ENCODE measurements at regions not wholly inside any gene's neighbourhood (a gene's known extent, or its start where the extent isn't known, plus 50 kb on each side); places are given as distances from the start of the nearest gene placed in this dataset.
A peak's percentile ranks its signal among the peaks of the same experiment; 100 is the strongest.

- CTCF ChIA-PET = interaction anchor here (0.6 to 3.8 kb wide), 12 partner anchors 8 to 77 kb away, joined by 3 to 21 read pairs (median 4); no protein-coding TSS in a partner anchor
- Histone ChIP-seq H3K27me3 (replicated peaks in 1 of 2; ENCODE audit: control insufficient read depth in 2 of 2, extremely low read depth in 1 of 2, insufficient read depth in 2 of 2, low read length in 1 of 2) (no peaks in the 10 kb centered on the region), H3K36me3 (ENCODE audit: control insufficient read depth in 2 of 2, extremely low read depth in 1 of 2, insufficient read depth in 1 of 2, low read length in 1 of 2) (peaks cover 6 to 14% of the 10 kb centered on the region in 2 donors), H3K9me3 (no peaks in the 10 kb centered on the region), H3K27ac (ENCODE audit: low read length) (peak overlapping the region; percentile 47), H3K4me3 (ENCODE audit: control insufficient read depth in 1 of 2, extremely low read depth in 1 of 2, low read length in 1 of 2) (no peak overlapping the region), H3K4me1 (ENCODE audit: control insufficient read depth in 1 of 2, extremely low read depth in 1 of 2, insufficient read depth in 2 of 2, low read length in 2 of 2) (peaks cover 4 to 61% of the 10 kb centered on the region in 2 experiments)
- H3K4me1 Mint-ChIP-seq = peaks cover 92 to 96% (median 95%) of the 10 kb centered on the region in 3 donors
- no peaks in the 10 kb centered on the region for H3K27me3 Mint-ChIP-seq
- peak overlapping the region in 2 of 3 donors; percentile 45 to 54 for H3K4me3 Mint-ChIP-seq
- ATAC-seq (replicated peaks in 1 of 4) (peak; percentile 32 to 53 (median 47)), DNase-seq (peak in 21 of 35 experiments; percentile 21 to 64 (median 33))
- POLR2A ChIA-PET = interaction anchor here (0.5 to 3.7 kb wide), 19 partner anchors 9 to 177 kb away, joined by 3 to 33 read pairs (median 4); no protein-coding TSS in a partner anchor
- H3K36me3 Mint-ChIP-seq = peaks cover 48% of the 10 kb centered on the region
- H3K9me3 Mint-ChIP-seq = no peaks in the 10 kb centered on the region
- 74% methylated on average over 2 of the region's 4 CpGs for WGBS (ENCODE audit: insufficient coverage)
- H3K27ac Mint-ChIP-seq = peak overlapping the region; percentile 87 to 95
Observed at GRCh38 chr7:130929896-130930659, 196.1 kb upstream of the KLF14 start.

DNA sequence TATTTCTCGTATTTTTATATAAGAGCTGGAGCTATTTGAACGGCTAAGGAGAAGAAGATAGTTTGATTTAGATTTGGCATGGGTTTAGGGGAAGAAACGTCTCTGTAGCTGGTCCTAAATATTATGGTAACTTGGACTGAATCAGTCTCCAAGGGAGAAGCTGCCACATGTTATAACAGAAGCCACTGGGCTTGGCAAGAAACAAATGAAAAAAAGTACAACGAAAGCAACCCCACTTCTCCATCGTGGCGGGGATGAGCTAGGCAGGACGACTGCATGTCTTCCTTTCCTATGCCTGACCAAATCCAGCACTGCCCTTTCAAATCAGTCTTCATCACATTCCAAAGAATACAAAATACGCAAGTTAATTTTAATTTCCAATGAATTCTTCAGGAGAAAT is 196.7 kb upstream of the KLF14 start:
- ATAC-seq (replicated peaks in 1 of 4) (no peak), DNase-seq (no peak)
- H3K4me3 ChIP-seq (ENCODE audit: control insufficient read depth in 1 of 2, extremely low read depth in 1 of 2, low read length in 1 of 2) = no peak overlapping the region
- no peaks in the 10 kb centered on the region for H3K27me3 Mint-ChIP-seq
- no peaks in the 10 kb centered on the region for H3K27me3 ChIP-seq (replicated peaks in 1 of 2; ENCODE audit: control insufficient read depth in 2 of 2, extremely low read depth in 1 of 2, insufficient read depth in 2 of 2, low read length in 1 of 2)
- H3K4me1 Mint-ChIP-seq = peaks cover 92 to 96% (median 95%) of the 10 kb centered on the region in 3 donors
- peaks cover 49% of the 10 kb centered on the region for H3K36me3 Mint-ChIP-seq
- H3K4me1 ChIP-seq (ENCODE audit: control insufficient read depth in 1 of 2, extremely low read depth in 1 of 2, insufficient read depth in 2 of 2, low read length in 2 of 2) = peaks cover 4 to 63% of the 10 kb centered on the region in 2 experiments
- ChIA-PET CTCF (interaction anchor here (0.6 to 3.8 kb wide), 10 partner anchors 8 to 76 kb away, joined by 3 to 21 read pairs (median 4); no protein-coding TSS in a partner anchor), POLR2A (interaction anchor here (0.5 to 3.7 kb wide), 18 partner anchors 8 to 127 kb away, joined by 3 to 33 read pairs (median 4); no protein-coding TSS in a partner anchor)
- H3K9me3 ChIP-seq = no peaks in the 10 kb centered on the region
- peak overlapping the region in 2 of 3 donors; percentile 45 to 54 for H3K4me3 Mint-ChIP-seq
- H3K36me3 ChIP-seq (ENCODE audit: control insufficient read depth in 2 of 2, extremely low read depth in 1 of 2, insufficient read depth in 1 of 2, low read length in 1 of 2) = peaks cover 6 to 17% of the 10 kb centered on the region in 2 donors
- peak overlapping the region; percentile 47 for H3K27ac ChIP-seq (ENCODE audit: low read length)
- WGBS (ENCODE audit: insufficient coverage) = 84% methylated on average over 7 of the region's 8 CpGs
- H3K9me3 Mint-ChIP-seq = no peaks in the 10 kb centered on the region
- peak overlapping the region; percentile 87 to 95 for H3K27ac Mint-ChIP-seq

DNA sequence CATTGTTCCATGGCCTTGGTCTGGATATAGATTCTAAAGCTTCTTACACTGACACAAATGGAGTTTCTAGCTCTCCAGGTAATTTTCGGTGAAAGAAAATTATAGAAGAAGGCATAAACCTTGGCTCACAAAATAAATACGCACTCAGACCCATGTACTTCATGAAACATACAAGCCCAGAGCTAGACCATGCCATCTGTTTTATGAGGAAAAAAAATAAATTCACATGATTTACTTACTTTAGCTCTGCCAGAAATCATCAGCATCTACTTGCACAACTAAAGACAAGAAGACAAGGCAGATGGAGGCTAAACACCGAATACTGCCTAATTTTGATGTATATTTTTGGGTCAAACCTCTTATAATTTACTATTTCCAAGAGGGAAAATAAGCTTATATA is 197.4 kb upstream of the KLF14 start:
- WGBS (ENCODE audit: insufficient coverage) = no CpG with 5 or more reads among the region's 3 CpGs
- H3K36me3 Mint-ChIP-seq = peaks cover 53% of the 10 kb centered on the region

GRCh38 chr7:130932088-130932487 is 198.1 kb upstream of the KLF14 start:
- CTCF ChIA-PET = interaction anchor here in 1 of 2 donors (1.2 to 3.8 kb wide), 4 partner anchors 18 to 108 kb away, joined by 4 to 21 read pairs (median 7); no protein-coding TSS in a partner anchor
- H3K27ac ChIP-seq (ENCODE audit: low read length) = no peak overlapping the region

More for the DNA sequence above, 197.4 kb upstream of the KLF14 start:
- H3K27ac Mint-ChIP-seq = peak overlapping the region; percentile 48 to 95
- peaks cover 3 to 21% of the 10 kb centered on the region in 2 donors for H3K36me3 ChIP-seq (ENCODE audit: control insufficient read depth in 2 of 2, extremely low read depth in 1 of 2, insufficient read depth in 1 of 2, low read length in 1 of 2)
- peak overlapping the region; percentile 47 for H3K27ac ChIP-seq (ENCODE audit: low read length)
- no peaks in the 10 kb centered on the region for H3K27me3 Mint-ChIP-seq
- no peaks in the 10 kb centered on the region for H3K9me3 Mint-ChIP-seq
- no peak for DNase-seq
- CTCF ChIA-PET = interaction anchor here in 1 of 2 donors (1.2 to 3.8 kb wide), 5 partner anchors 18 to 108 kb away, joined by 4 to 21 read pairs (median 8); no protein-coding TSS in a partner anchor
- H3K4me1 Mint-ChIP-seq = peaks cover 92 to 96% (median 95%) of the 10 kb centered on the region in 3 donors
- no peak for ATAC-seq (replicated peaks in 1 of 4)
- H3K4me1 ChIP-seq (ENCODE audit: control insufficient read depth in 1 of 2, extremely low read depth in 1 of 2, insufficient read depth in 2 of 2, low read length in 2 of 2) = peaks cover 2 to 63% of the 10 kb centered on the region in 2 experiments
- no peak overlapping the region for H3K4me3 Mint-ChIP-seq
- H3K4me3 ChIP-seq (ENCODE audit: control insufficient read depth in 1 of 2, extremely low read depth in 1 of 2, low read length in 1 of 2) = no peak overlapping the region
- POLR2A ChIA-PET = interaction anchor here (0.5 to 2.1 kb wide), 8 partner anchors 9 to 47 kb away, joined by 3 to 12 read pairs (median 6); no protein-coding TSS in a partner anchor
- H3K9me3 ChIP-seq = no peaks in the 10 kb centered on the region
- no peaks in the 10 kb centered on the region for H3K27me3 ChIP-seq (replicated peaks in 1 of 2; ENCODE audit: control insufficient read depth in 2 of 2, extremely low read depth in 1 of 2, insufficient read depth in 2 of 2, low read length in 1 of 2)

DNA sequence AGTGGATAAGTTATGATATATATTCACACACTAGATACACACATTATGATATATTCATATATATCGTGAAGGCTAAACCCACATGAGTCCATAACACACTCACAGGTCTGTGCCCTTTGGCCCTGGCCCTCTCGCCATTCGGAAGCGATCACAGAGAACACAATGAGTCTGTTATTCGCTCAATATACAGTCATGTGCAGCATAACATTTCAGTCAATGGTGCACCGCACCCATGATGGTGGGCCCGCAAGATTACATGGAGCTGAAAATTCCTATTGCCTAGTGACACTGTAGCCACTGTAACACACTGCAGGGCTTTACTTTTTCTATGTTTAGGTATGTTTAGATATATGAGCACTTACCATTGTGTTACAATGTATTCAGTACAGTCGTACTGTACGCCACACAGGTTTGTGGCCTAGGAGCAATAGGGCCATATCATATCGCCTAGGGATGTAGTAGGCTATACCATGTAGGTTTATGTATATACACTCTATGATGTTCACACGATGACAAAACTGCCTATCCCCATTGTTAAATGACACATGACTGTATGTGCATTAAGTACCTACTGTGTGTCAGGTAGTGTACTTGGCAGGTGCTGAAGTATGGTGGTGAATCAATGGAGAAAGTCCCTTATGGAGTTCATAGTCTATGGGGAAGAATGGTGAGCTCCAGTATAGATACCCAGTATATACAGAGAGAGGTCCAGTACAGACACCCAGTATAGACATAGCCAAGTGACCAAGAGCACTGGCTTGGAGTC is 198.8 kb upstream of the KLF14 start:
- H3K4me1 Mint-ChIP-seq = peaks cover 88 to 92% (median 91%) of the 10 kb centered on the region in 3 donors
- no peaks in the 10 kb centered on the region for H3K9me3 Mint-ChIP-seq
- 83% methylated on average over 6 of the region's 11 CpGs for WGBS (ENCODE audit: insufficient coverage)
- no peak overlapping the region for H3K27ac ChIP-seq (ENCODE audit: low read length)
- H3K9me3 ChIP-seq = no peaks in the 10 kb centered on the region
- H3K27ac Mint-ChIP-seq = peak overlapping the region in 1 of 2 donors; percentile 71
- CTCF ChIA-PET = interaction anchor here in 1 of 2 donors (1.2 to 1.6 kb wide), 3 partner anchors 19 to 107 kb away, joined by 4 to 8 read pairs (median 6); no protein-coding TSS in a partner anchor
- H3K36me3 ChIP-seq (ENCODE audit: control insufficient read depth in 2 of 2, extremely low read depth in 1 of 2, insufficient read depth in 1 of 2, low read length in 1 of 2) = peaks cover 3 to 21% of the 10 kb centered on the region in 2 donors
- no peak for DNase-seq
- peak in 1 of 4 experiments; percentile 12 for ATAC-seq (replicated peaks in 1 of 4)
- no peak overlapping the region for H3K4me3 Mint-ChIP-seq
- H3K36me3 Mint-ChIP-seq = peaks cover 53% of the 10 kb centered on the region
- H3K27me3 ChIP-seq (replicated peaks in 1 of 2; ENCODE audit: control insufficient read depth in 2 of 2, extremely low read depth in 1 of 2, insufficient read depth in 2 of 2, low read length in 1 of 2) = no peaks in the 10 kb centered on the region
- no peaks in the 10 kb centered on the region for H3K27me3 Mint-ChIP-seq
- POLR2A ChIA-PET = interaction anchor here (0.7 to 1.5 kb wide), 3 partner anchors 7 to 74 kb away, joined by 6 to 12 read pairs (median 7); no protein-coding TSS in a partner anchor
- H3K4me1 ChIP-seq (ENCODE audit: control insufficient read depth in 1 of 2, extremely low read depth in 1 of 2, insufficient read depth in 2 of 2, low read length in 2 of 2) = peaks cover 2 to 58% of the 10 kb centered on the region in 2 experiments
- H3K4me3 ChIP-seq (ENCODE audit: control insufficient read depth in 1 of 2, extremely low read depth in 1 of 2, low read length in 1 of 2) = no peak overlapping the region

More at GRCh38 chr7:130932088-130932487, 198.1 kb upstream of the KLF14 start:
- Mint-ChIP-seq H3K9me3 (no peaks in the 10 kb centered on the region), H3K4me3 (no peak overlapping the region), H3K27me3 (no peaks in the 10 kb centered on the region), H3K36me3 (peaks cover 57% of the 10 kb centered on the region), H3K4me1 (peaks cover 92 to 96% (median 95%) of the 10 kb centered on the region in 3 donors), H3K27ac (peak overlapping the region; percentile 52 to 71)
- POLR2A ChIA-PET = interaction anchor here (0.7 to 1.6 kb wide), 5 partner anchors 8 to 75 kb away, joined by 6 to 12 read pairs (median 7); no protein-coding TSS in a partner anchor
- DNase-seq (no peak), ATAC-seq (replicated peaks in 1 of 4) (no peak)
- WGBS (ENCODE audit: insufficient coverage) = 89% methylated on average over 2 of the region's 5 CpGs
- Histone ChIP-seq H3K9me3 (no peaks in the 10 kb centered on the region), H3K36me3 (ENCODE audit: control insufficient read depth in 2 of 2, extremely low read depth in 1 of 2, insufficient read depth in 1 of 2, low read length in 1 of 2) (peaks cover 3 to 21% of the 10 kb centered on the region in 2 donors), H3K4me1 (ENCODE audit: control insufficient read depth in 1 of 2, extremely low read depth in 1 of 2, insufficient read depth in 2 of 2, low read length in 2 of 2) (peaks cover 2 to 61% of the 10 kb centered on the region in 2 experiments), H3K27me3 (replicated peaks in 1 of 2; ENCODE audit: control insufficient read depth in 2 of 2, extremely low read depth in 1 of 2, insufficient read depth in 2 of 2, low read length in 1 of 2) (no peaks in the 10 kb centered on the region), H3K4me3 (ENCODE audit: control insufficient read depth in 1 of 2, extremely low read depth in 1 of 2, low read length in 1 of 2) (no peak overlapping the region)

All from T-cell (primary cell).